Activated T-helper 2 cell treated with anti-CD3 and anti-CD28 coated beads, Interferon-gamma antibody, Interleukin-2, Interleukin-4, amounts not matched to agents 10 μg/mL and 5 μg/mL and 100 μg/mL, durations not matched to agents 14 hours and 24 hours and 36 hours (primary cell): ENCODE measurements at regions not wholly inside any gene's neighbourhood (a gene's known extent, or its start where the extent isn't known, plus 50 kb on each side); places are given as distances from the start of the nearest gene placed in this dataset.
"Not testable (repeated sequence)": the region's sequence is repeated elsewhere in the genome, so short reads cannot be mapped to it uniquely, and the experiment has no call there.

ENCODE experiments used
- DNase-seq: peaks from one replicate; pipeline ENCODE4 v3.0.0; 2021; ENCODE audit warnings: low spot score
- H3K27ac Mint-ChIP-seq: one replicate; pipeline ENCODE4 v1.8.0; 2021; ENCODE audit warnings: mixed read lengths
- H3K27me3 Mint-ChIP-seq: one replicate; pipeline ENCODE4 v1.8.0; 2021; ENCODE audit warnings: low read depth, mixed read lengths
- H3K36me3 Mint-ChIP-seq: one replicate; pipeline ENCODE4 v1.8.0; 2021; ENCODE audit warnings: low read depth, mixed read lengths
- H3K4me1 Mint-ChIP-seq: one replicate; pipeline ENCODE4 v1.8.0; 2021; ENCODE audit warnings: low read depth, mixed read lengths
- H3K4me3 Mint-ChIP-seq: one replicate; pipeline ENCODE4 v1.8.0; 2021; ENCODE audit warnings: low read depth, mild to moderate bottlenecking, moderate library complexity, mixed read lengths
- H3K9me3 Mint-ChIP-seq: one replicate; pipeline ENCODE4 v1.8.0; 2021; ENCODE audit warnings: mixed read lengths
- intact Hi-C: fragments of 100-400 bp; cut with micrococcal nuclease; formaldehyde crosslinking; loops from one replicate; pipeline ENCODE4 v1.15.1; 2023

- DNase-seq = no peak
- H3K4me1 Mint-ChIP-seq = no peaks in the 10 kb centered on the region
- H3K27ac Mint-ChIP-seq = no peak overlapping the region
These were observed 161.6 kb downstream of the GLUL start for GRCh38 chr1:182229921-182230491.

GRCh38 chr1:182229451-182229850 lies 162.1 kb downstream of the GLUL start:
- Mint-ChIP-seq H3K9me3 (no peaks in the 10 kb centered on the region), H3K27me3 (peaks cover 5% of the 10 kb centered on the region), H3K4me1 (no peaks in the 10 kb centered on the region), H3K4me3 (no peak overlapping the region), H3K36me3 (no peaks in the 10 kb centered on the region), H3K27ac (no peak overlapping the region)
- intact Hi-C loops = no loop called here
- DNase-seq = no peak

More at GRCh38 chr1:182229921-182230491, 161.6 kb downstream of the GLUL start:
- no peaks in the 10 kb centered on the region for H3K9me3 Mint-ChIP-seq
- intact Hi-C loops = no loop called here
- peaks cover 5% of the 10 kb centered on the region for H3K27me3 Mint-ChIP-seq
- no peaks in the 10 kb centered on the region for H3K36me3 Mint-ChIP-seq
- H3K4me3 Mint-ChIP-seq = no peak overlapping the region

- no peaks in the 10 kb centered on the region for H3K36me3 Mint-ChIP-seq
- peaks cover 6% of the 10 kb centered on the region for H3K27me3 Mint-ChIP-seq
- H3K4me3 Mint-ChIP-seq = no peak overlapping the region
- intact Hi-C loops = no loop called here
- H3K9me3 Mint-ChIP-seq = no peaks in the 10 kb centered on the region
- no peak overlapping the region for H3K27ac Mint-ChIP-seq
- no peak for DNase-seq
- no peaks in the 10 kb centered on the region for H3K4me1 Mint-ChIP-seq
These were observed 163.6 kb downstream of the GLUL start for GRCh38 chr1:182227864-182228547.

GRCh38 chr1:182226618-182227017 lies 165.0 kb downstream of the GLUL start:
- H3K36me3 Mint-ChIP-seq = no peaks in the 10 kb centered on the region
- no peak for DNase-seq
- intact Hi-C loops = no loop called here
- peaks cover 8% of the 10 kb centered on the region for H3K9me3 Mint-ChIP-seq
- H3K27me3 Mint-ChIP-seq = peaks cover 10% of the 10 kb centered on the region
- no peak overlapping the region for H3K4me3 Mint-ChIP-seq
- no peaks in the 10 kb centered on the region for H3K4me1 Mint-ChIP-seq
- H3K27ac Mint-ChIP-seq = no peak overlapping the region

GRCh38 chr1:182225755-182226154 lies 164.2 kb upstream of the ZNF648 start:
- intact Hi-C loops, H3K27ac Mint-ChIP-seq, DNase-seq, H3K36me3 Mint-ChIP-seq, H3K27me3 Mint-ChIP-seq, H3K4me1 Mint-ChIP-seq, H3K4me3 Mint-ChIP-seq: not testable (repeated sequence)
- H3K9me3 Mint-ChIP-seq = peaks cover 12% of the 10 kb centered on the region

- H3K27me3 Mint-ChIP-seq, H3K4me1 Mint-ChIP-seq, H3K36me3 Mint-ChIP-seq, DNase-seq, H3K4me3 Mint-ChIP-seq, intact Hi-C loops, H3K27ac Mint-ChIP-seq: not testable (repeated sequence)
- peaks cover 18% of the 10 kb centered on the region for H3K9me3 Mint-ChIP-seq
These were observed 160.5 kb upstream of the ZNF648 start for GRCh38 chr1:182221990-182222389.

GRCh38 chr1:182221367-182221766 lies 159.9 kb upstream of the ZNF648 start:
- H3K27me3 Mint-ChIP-seq, intact Hi-C loops, H3K4me1 Mint-ChIP-seq, H3K4me3 Mint-ChIP-seq, H3K36me3 Mint-ChIP-seq, DNase-seq, H3K27ac Mint-ChIP-seq: not testable (repeated sequence)
- H3K9me3 Mint-ChIP-seq = peaks cover 18% of the 10 kb centered on the region

- intact Hi-C loops = no loop called here
These were observed 156.5 kb upstream of the ZNF648 start for GRCh38 chr1:182217967-182218366.

GRCh38 chr1:182217071-182217470 lies 155.6 kb upstream of the ZNF648 start:
- no peaks in the 10 kb centered on the region for H3K36me3 Mint-ChIP-seq

More at GRCh38 chr1:182217967-182218366, 156.5 kb upstream of the ZNF648 start:
- H3K27me3 Mint-ChIP-seq = peaks cover 8% of the 10 kb centered on the region
- no peaks in the 10 kb centered on the region for H3K36me3 Mint-ChIP-seq
- H3K4me1 Mint-ChIP-seq = no peaks in the 10 kb centered on the region
- H3K4me3 Mint-ChIP-seq = no peak overlapping the region
- peaks cover 18% of the 10 kb centered on the region for H3K9me3 Mint-ChIP-seq
- DNase-seq = no peak
- H3K27ac Mint-ChIP-seq = no peak overlapping the region

GRCh38 chr1:182215764-182216163 lies 154.3 kb upstream of the ZNF648 start:
- H3K27me3 Mint-ChIP-seq = peaks cover 2% of the 10 kb centered on the region
- no peaks in the 10 kb centered on the region for H3K4me1 Mint-ChIP-seq
- intact Hi-C loops = no loop called here
- peaks cover 6% of the 10 kb centered on the region for H3K9me3 Mint-ChIP-seq
- H3K36me3 Mint-ChIP-seq = no peaks in the 10 kb centered on the region
- no peak for DNase-seq
- H3K4me3 Mint-ChIP-seq = no peak overlapping the region
- no peak overlapping the region for H3K27ac Mint-ChIP-seq

More at GRCh38 chr1:182217071-182217470, 155.6 kb upstream of the ZNF648 start:
- Mint-ChIP-seq H3K27me3 (peaks cover 6% of the 10 kb centered on the region), H3K4me3 (no peak overlapping the region), H3K4me1 (no peaks in the 10 kb centered on the region), H3K27ac (no peak overlapping the region), H3K9me3 (peaks cover 15% of the 10 kb centered on the region)
- no peak for DNase-seq
- intact Hi-C loops = no loop called here

GRCh38 chr1:182213163-182213562 lies 151.7 kb upstream of the ZNF648 start:
- H3K27ac Mint-ChIP-seq = no peak overlapping the region
- intact Hi-C loops = no loop called here
- H3K4me1 Mint-ChIP-seq = no peaks in the 10 kb centered on the region
- no peak overlapping the region for H3K4me3 Mint-ChIP-seq
- no peaks in the 10 kb centered on the region for H3K36me3 Mint-ChIP-seq
- H3K27me3 Mint-ChIP-seq = peaks cover 4% of the 10 kb centered on the region
- H3K9me3 Mint-ChIP-seq = no peaks in the 10 kb centered on the region
- DNase-seq = no peak

GRCh38 chr1:182211386-182211785 lies 149.9 kb upstream of the ZNF648 start:
- Mint-ChIP-seq H3K9me3 (no peaks in the 10 kb centered on the region), H3K27me3 (peaks cover 2% of the 10 kb centered on the region), H3K36me3 (no peaks in the 10 kb centered on the region), H3K27ac (no peak overlapping the region), H3K4me3 (no peak overlapping the region), H3K4me1 (peaks cover under 1% of the 10 kb centered on the region)
- no peak for DNase-seq
- intact Hi-C loops = no loop called here

- intact Hi-C loops = no loop called here
- Mint-ChIP-seq H3K4me3 (no peak overlapping the region), H3K27me3 (peaks cover 2% of the 10 kb centered on the region), H3K27ac (no peak overlapping the region), H3K4me1 (peaks cover 3% of the 10 kb centered on the region), H3K36me3 (no peaks in the 10 kb centered on the region), H3K9me3 (no peaks in the 10 kb centered on the region)
- DNase-seq = no peak
These were observed 148.9 kb upstream of the ZNF648 start for GRCh38 chr1:182210417-182210816.
